ENCODE measurements at regions not wholly inside any gene's neighbourhood (a gene's known extent, or its start where the extent isn't known, plus 50 kb on each side); places are given as distances from the start of the nearest gene placed in this dataset.

DNA sequence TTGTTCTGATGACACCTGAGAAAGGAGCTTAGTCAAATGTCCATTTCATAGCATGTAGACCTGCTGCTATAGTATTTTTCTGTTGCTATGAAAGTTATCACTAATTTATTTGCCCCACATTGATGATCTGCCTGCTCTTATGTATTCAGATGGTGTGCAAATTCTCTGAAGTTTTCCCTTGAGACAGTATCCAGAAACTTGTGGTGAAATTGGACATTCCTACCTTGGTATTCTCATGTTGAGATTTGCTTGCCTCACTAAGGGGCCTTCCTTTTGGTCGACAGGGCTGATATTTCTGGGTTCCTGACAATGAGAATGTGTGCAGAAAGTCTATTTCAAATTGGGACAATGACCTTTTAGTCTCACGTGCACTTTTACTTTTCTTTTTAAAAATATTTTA is 253.2 kb upstream of the FZD8 start:
- Histone ChIP-seq H3K36me3 (ENCODE audit: control insufficient read depth in 2 of 2, extremely low read depth in 1 of 2, insufficient read depth in 1 of 2, low read length in 1 of 2) (no peaks in the 10 kb centered on the region), H3K27me3 (replicated peaks in 1 of 2; ENCODE audit: control insufficient read depth in 2 of 2, extremely low read depth in 1 of 2, insufficient read depth in 2 of 2, low read length in 1 of 2) (no peaks in the 10 kb centered on the region), H3K4me1 (ENCODE audit: control insufficient read depth in 1 of 2, extremely low read depth in 1 of 2, insufficient read depth in 2 of 2, low read length in 2 of 2) (no peaks in the 10 kb centered on the region), H3K27ac (ENCODE audit: low read length) (no peak overlapping the region), H3K9me3 (no peaks in the 10 kb centered on the region), H3K4me3 (ENCODE audit: control insufficient read depth in 1 of 2, extremely low read depth in 1 of 2, low read length in 1 of 2) (no peak overlapping the region)
- WGBS (ENCODE audit: insufficient coverage) = 0% methylated on average over 1 of the region's 2 CpGs
- DNase-seq (no peak), ATAC-seq (replicated peaks in 1 of 4) (no peak)
- Mint-ChIP-seq H3K9me3 (peaks cover 0 to 14% (median 12%) of the 10 kb centered on the region in 3 donors), H3K4me3 (no peak overlapping the region), H3K36me3 (no peaks in the 10 kb centered on the region), H3K27me3 (no peaks in the 10 kb centered on the region), H3K4me1 (no peaks in the 10 kb centered on the region), H3K27ac (no peak overlapping the region)
- ChIA-PET CTCF (interaction anchor here in 1 of 2 donors (0.5 kb wide), 1 partner anchor 915 kb away, joined by 3 read pairs; no protein-coding TSS in a partner anchor), POLR2A (no interaction called here)

DNA sequence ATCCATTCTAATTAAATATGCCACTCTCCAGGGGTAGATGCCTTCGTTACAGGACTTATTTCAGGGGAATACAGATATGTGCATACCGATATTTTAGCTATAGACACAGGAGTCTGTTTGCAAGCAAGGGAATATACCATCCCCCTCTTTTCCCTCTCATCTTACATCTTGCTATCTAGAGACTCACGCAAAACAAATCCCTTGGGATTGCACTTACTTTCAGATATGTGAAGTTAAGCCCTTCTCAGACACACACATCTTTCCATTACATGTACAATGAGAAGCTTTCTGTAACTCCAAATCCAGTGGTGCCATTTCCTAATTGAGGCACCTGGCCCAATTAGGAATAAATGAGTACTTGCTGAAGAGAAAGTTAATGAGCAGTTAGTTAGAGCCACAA is 250.4 kb upstream of the FZD8 start:
- H3K4me1 Mint-ChIP-seq = no peaks in the 10 kb centered on the region
- H3K4me3 Mint-ChIP-seq = no peak overlapping the region
- H3K4me3 ChIP-seq (ENCODE audit: control insufficient read depth in 1 of 2, extremely low read depth in 1 of 2, low read length in 1 of 2) = no peak overlapping the region
- no peak overlapping the region for H3K27ac ChIP-seq (ENCODE audit: low read length)
- H3K27me3 Mint-ChIP-seq = no peaks in the 10 kb centered on the region
- ATAC-seq (replicated peaks in 1 of 4) (no peak), DNase-seq (no peak)
- ChIA-PET POLR2A (no interaction called here), CTCF (no interaction called here)
- no peaks in the 10 kb centered on the region for H3K27me3 ChIP-seq (replicated peaks in 1 of 2; ENCODE audit: control insufficient read depth in 2 of 2, extremely low read depth in 1 of 2, insufficient read depth in 2 of 2, low read length in 1 of 2)
- H3K4me1 ChIP-seq (ENCODE audit: control insufficient read depth in 1 of 2, extremely low read depth in 1 of 2, insufficient read depth in 2 of 2, low read length in 2 of 2) = no peaks in the 10 kb centered on the region
- H3K36me3 ChIP-seq (ENCODE audit: control insufficient read depth in 2 of 2, extremely low read depth in 1 of 2, insufficient read depth in 1 of 2, low read length in 1 of 2) = no peaks in the 10 kb centered on the region
- no peaks in the 10 kb centered on the region for H3K36me3 Mint-ChIP-seq
- no peak overlapping the region for H3K27ac Mint-ChIP-seq
- H3K9me3 ChIP-seq = no peaks in the 10 kb centered on the region
- no CpG with 5 or more reads among the region's 3 CpGs for WGBS (ENCODE audit: insufficient coverage)
- peaks cover 0 to 13% (median 10%) of the 10 kb centered on the region in 3 donors for H3K9me3 Mint-ChIP-seq

DNA sequence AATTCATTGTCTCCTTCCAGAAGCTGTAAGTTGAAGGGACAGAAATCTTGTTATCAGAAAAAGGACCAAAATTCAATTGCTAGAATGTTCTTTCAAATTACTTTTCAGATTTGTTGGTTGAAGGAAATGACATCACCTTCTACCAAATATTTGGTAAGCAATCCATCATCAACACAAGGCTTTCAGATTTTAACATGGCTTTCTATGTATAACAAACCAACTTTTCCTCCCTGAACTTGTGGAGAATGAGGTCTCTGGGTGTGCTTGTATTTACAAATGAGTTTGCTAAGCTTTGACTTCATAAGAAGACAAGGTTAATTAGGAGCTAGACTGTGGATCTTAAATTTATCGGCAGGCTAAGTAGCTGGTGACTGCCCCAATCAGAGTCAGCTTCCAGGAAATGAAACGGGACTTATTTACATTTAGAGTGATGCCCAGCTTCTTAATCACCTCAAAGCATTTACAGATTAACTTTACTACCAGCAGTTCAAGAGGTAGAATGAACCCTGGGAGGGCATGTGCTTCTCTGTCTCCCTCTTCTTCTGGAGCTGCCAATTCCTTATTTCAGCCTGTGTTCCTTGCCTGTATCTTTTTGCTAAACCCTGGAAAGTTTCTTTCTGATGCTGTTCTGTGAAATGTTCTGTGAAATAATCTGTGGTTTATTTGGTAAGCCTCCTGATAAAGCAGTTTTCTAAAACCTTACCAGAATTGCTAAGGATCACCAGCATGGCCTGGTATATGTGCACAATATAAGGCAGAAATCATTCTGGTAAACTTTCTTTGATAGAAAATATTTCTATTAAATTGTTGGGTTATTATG is 248.8 kb upstream of the FZD8 start:
- H3K9me3 Mint-ChIP-seq = peaks cover 0 to 13% (median 10%) of the 10 kb centered on the region in 3 donors
- H3K27ac Mint-ChIP-seq = no peak overlapping the region
- Histone ChIP-seq H3K27ac (ENCODE audit: low read length) (no peak overlapping the region), H3K27me3 (replicated peaks in 1 of 2; ENCODE audit: control insufficient read depth in 2 of 2, extremely low read depth in 1 of 2, insufficient read depth in 2 of 2, low read length in 1 of 2) (no peaks in the 10 kb centered on the region), H3K9me3 (no peaks in the 10 kb centered on the region), H3K4me3 (ENCODE audit: control insufficient read depth in 1 of 2, extremely low read depth in 1 of 2, low read length in 1 of 2) (no peak overlapping the region), H3K4me1 (ENCODE audit: control insufficient read depth in 1 of 2, extremely low read depth in 1 of 2, insufficient read depth in 2 of 2, low read length in 2 of 2) (no peaks in the 10 kb centered on the region), H3K36me3 (ENCODE audit: control insufficient read depth in 2 of 2, extremely low read depth in 1 of 2, insufficient read depth in 1 of 2, low read length in 1 of 2) (no peaks in the 10 kb centered on the region)
- H3K27me3 Mint-ChIP-seq = no peaks in the 10 kb centered on the region
- ChIA-PET CTCF (no interaction called here), POLR2A (no interaction called here)
- H3K4me3 Mint-ChIP-seq = no peak overlapping the region
- no peak for DNase-seq
- ATAC-seq (replicated peaks in 1 of 4) = no peak
- no peaks in the 10 kb centered on the region for H3K36me3 Mint-ChIP-seq
- H3K4me1 Mint-ChIP-seq = no peaks in the 10 kb centered on the region
- 100% methylated on average over 1 of the region's 2 CpGs for WGBS (ENCODE audit: insufficient coverage)

DNA sequence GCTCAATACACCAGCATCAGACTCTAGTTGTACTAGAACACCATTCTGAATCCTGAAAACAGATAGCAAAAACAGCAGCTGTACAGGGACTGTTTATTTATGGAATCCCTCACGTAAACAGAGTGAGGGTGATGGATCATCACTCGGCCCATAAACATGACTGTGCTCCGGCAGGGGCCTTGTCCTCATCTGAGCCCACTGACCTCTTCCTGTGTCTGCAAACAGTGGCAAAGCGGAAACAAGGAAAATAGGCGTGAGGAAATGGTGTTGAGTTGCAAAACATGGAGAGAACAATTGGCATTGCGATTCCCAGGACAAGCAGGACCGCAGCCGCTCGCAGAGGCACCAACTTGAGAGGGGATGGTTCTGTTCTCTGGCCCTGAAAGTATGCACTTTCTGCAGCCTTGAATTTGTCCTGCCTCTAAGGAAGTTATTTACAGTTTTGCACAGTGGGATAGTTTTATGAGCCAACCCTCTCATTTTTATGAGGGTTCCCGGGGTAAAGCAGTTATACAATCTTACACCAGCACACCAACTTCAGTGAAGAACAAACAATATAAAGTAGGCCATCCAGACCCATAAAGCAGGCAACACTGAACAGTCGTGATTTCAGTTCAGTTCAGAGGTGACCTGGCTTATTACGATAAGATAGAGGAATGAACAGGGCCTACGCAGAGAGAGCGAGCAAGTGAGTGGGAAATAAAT is 248.0 kb upstream of the FZD8 start:
- H3K4me1 Mint-ChIP-seq = no peaks in the 10 kb centered on the region
- ChIA-PET POLR2A (no interaction called here), CTCF (no interaction called here)
- Histone ChIP-seq H3K36me3 (ENCODE audit: control insufficient read depth in 2 of 2, extremely low read depth in 1 of 2, insufficient read depth in 1 of 2, low read length in 1 of 2) (no peaks in the 10 kb centered on the region), H3K4me1 (ENCODE audit: control insufficient read depth in 1 of 2, extremely low read depth in 1 of 2, insufficient read depth in 2 of 2, low read length in 2 of 2) (no peaks in the 10 kb centered on the region), H3K4me3 (ENCODE audit: control insufficient read depth in 1 of 2, extremely low read depth in 1 of 2, low read length in 1 of 2) (no peak overlapping the region), H3K27ac (ENCODE audit: low read length) (no peak overlapping the region), H3K27me3 (replicated peaks in 1 of 2; ENCODE audit: control insufficient read depth in 2 of 2, extremely low read depth in 1 of 2, insufficient read depth in 2 of 2, low read length in 1 of 2) (no peaks in the 10 kb centered on the region), H3K9me3 (no peaks in the 10 kb centered on the region)
- no peak for DNase-seq
- no peaks in the 10 kb centered on the region for H3K27me3 Mint-ChIP-seq
- ATAC-seq (replicated peaks in 1 of 4) = no peak
- no peak overlapping the region for H3K4me3 Mint-ChIP-seq
- 89% methylated on average over 5 of the region's 14 CpGs for WGBS (ENCODE audit: insufficient coverage)
- no peak overlapping the region for H3K27ac Mint-ChIP-seq
- peaks cover 0 to 13% (median 10%) of the 10 kb centered on the region in 3 donors for H3K9me3 Mint-ChIP-seq
- H3K36me3 Mint-ChIP-seq = no peaks in the 10 kb centered on the region

DNA sequence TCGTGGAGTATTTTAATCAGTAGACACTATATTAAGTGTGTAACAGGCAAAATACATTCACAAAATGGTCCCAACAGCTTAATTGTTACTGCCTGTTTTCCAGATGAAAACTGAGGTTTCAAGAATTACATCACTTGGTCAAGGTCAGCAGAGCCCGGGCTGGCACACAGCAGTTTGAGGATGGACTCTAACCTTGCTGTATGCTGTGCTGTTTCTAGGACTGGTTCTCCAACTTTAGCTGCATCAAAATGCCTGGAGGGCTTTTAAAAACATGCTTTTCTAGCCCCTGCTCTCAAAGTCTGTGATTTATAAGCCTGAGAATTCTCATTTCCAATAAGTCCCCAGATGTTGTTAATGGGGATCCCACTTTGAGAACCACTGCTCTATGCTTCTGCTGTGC is 247.1 kb upstream of the FZD8 start:
- ChIA-PET POLR2A (no interaction called here), CTCF (no interaction called here)
- WGBS (ENCODE audit: insufficient coverage) = 75% methylated on average over 1 of the region's 2 CpGs
- Mint-ChIP-seq H3K4me1 (no peaks in the 10 kb centered on the region), H3K36me3 (no peaks in the 10 kb centered on the region), H3K9me3 (peaks cover 0 to 9% (median 6%) of the 10 kb centered on the region in 3 donors), H3K27ac (no peak overlapping the region), H3K27me3 (no peaks in the 10 kb centered on the region), H3K4me3 (no peak overlapping the region)
- Histone ChIP-seq H3K4me1 (ENCODE audit: control insufficient read depth in 1 of 2, extremely low read depth in 1 of 2, insufficient read depth in 2 of 2, low read length in 2 of 2) (no peaks in the 10 kb centered on the region), H3K27ac (ENCODE audit: low read length) (no peak overlapping the region), H3K4me3 (ENCODE audit: control insufficient read depth in 1 of 2, extremely low read depth in 1 of 2, low read length in 1 of 2) (no peak overlapping the region), H3K9me3 (no peaks in the 10 kb centered on the region), H3K27me3 (replicated peaks in 1 of 2; ENCODE audit: control insufficient read depth in 2 of 2, extremely low read depth in 1 of 2, insufficient read depth in 2 of 2, low read length in 1 of 2) (no peaks in the 10 kb centered on the region), H3K36me3 (ENCODE audit: control insufficient read depth in 2 of 2, extremely low read depth in 1 of 2, insufficient read depth in 1 of 2, low read length in 1 of 2) (no peaks in the 10 kb centered on the region)
- ATAC-seq (replicated peaks in 1 of 4) = no peak
- DNase-seq = no peak

DNA sequence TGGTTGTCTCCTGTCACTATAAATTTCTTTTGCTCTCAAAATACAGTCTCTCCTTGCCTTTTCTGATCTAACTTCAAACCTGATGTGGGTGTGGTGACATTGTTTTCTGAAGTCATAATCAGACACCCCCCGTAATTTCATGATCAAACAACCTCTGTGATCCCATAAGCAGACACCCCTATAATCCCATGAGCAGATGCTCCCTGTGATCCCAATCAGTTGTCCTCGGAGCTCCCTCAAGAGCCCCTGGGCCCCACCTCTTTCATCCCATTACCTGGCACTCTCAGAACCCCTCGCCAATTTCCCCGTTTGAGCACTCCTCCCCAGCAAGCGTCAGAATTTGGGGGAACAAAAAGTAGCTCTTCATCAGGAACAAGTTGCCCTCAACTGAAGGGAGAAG is 246.3 kb upstream of the FZD8 start:
- no peaks in the 10 kb centered on the region for H3K4me1 Mint-ChIP-seq
- H3K4me3 ChIP-seq (ENCODE audit: control insufficient read depth in 1 of 2, extremely low read depth in 1 of 2, low read length in 1 of 2) = no peak overlapping the region
- ChIA-PET POLR2A (no interaction called here), CTCF (no interaction called here)
- no peaks in the 10 kb centered on the region for H3K36me3 ChIP-seq (ENCODE audit: control insufficient read depth in 2 of 2, extremely low read depth in 1 of 2, insufficient read depth in 1 of 2, low read length in 1 of 2)
- no peaks in the 10 kb centered on the region for H3K9me3 ChIP-seq
- 74% methylated on average over 2 of the region's 5 CpGs for WGBS (ENCODE audit: insufficient coverage)
- no peak overlapping the region for H3K27ac ChIP-seq (ENCODE audit: low read length)
- no peak overlapping the region for H3K27ac Mint-ChIP-seq
- DNase-seq = no peak
- H3K4me3 Mint-ChIP-seq = no peak overlapping the region
- H3K27me3 Mint-ChIP-seq = no peaks in the 10 kb centered on the region
- no peaks in the 10 kb centered on the region for H3K4me1 ChIP-seq (ENCODE audit: control insufficient read depth in 1 of 2, extremely low read depth in 1 of 2, insufficient read depth in 2 of 2, low read length in 2 of 2)
- no peaks in the 10 kb centered on the region for H3K27me3 ChIP-seq (replicated peaks in 1 of 2; ENCODE audit: control insufficient read depth in 2 of 2, extremely low read depth in 1 of 2, insufficient read depth in 2 of 2, low read length in 1 of 2)
- H3K9me3 Mint-ChIP-seq = peaks cover 0 to 6% (median 0%) of the 10 kb centered on the region in 3 donors
- no peak for ATAC-seq (replicated peaks in 1 of 4)
- H3K36me3 Mint-ChIP-seq = no peaks in the 10 kb centered on the region
